Activated CD4-positive, alpha-beta T cell treated with anti-CD3 and anti-CD28 coated beads, Interleukin-2, amount 50 U/mL, for 24 hours (primary cell): ENCODE measurements at regions not wholly inside any gene's neighbourhood (a gene's known extent, or its start where the extent isn't known, plus 50 kb on each side); places are given as distances from the start of the nearest gene placed in this dataset.

Source experiments
- DNase-seq, 2 donors: peaks; one replicate each; pipeline ENCODE4 v3.0.0-alpha.2; 2020; ENCODE audit warnings: low read depth in 1 of 2, low spot score in 1 of 2

DNA sequence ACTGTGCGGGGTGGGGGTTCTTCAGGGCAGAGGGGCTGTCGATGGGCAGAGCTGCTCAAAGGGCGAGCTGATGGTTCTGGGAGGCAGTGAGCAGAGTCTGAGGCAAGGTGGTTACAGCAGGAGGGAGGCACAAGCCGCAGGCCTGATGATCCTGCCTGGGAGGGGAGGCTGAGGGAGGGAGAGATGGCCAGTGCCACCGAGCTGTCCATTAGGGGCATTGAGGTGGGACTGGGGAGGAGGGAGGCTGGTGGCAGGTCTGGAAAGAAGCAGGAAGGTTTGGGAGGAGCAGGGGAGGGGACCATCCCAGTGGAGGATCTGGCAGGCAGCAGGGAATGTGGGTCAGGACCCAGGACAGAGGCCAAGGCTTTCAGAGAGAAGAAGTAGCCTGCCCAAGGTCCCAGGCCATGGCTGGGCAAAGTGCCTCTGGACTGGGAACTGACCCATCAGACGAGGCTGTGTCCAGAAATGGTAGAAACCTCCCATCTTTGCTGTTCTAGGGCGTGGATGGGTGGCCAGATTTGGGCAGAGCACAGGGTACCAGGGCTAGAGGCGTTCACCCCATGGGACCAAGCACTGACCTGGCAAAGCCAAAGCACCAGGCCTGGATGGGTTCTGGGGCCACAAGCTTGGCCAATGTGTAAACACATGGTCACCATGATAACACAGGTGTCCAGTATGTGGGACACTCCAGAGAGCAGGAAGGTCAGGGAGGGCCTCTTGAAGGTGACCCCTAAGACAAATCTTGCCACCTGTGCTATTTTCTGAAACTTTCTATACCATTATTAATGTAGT is 55.5 kb downstream of the INHBB start:
- no peak for DNase-seq

DNA sequence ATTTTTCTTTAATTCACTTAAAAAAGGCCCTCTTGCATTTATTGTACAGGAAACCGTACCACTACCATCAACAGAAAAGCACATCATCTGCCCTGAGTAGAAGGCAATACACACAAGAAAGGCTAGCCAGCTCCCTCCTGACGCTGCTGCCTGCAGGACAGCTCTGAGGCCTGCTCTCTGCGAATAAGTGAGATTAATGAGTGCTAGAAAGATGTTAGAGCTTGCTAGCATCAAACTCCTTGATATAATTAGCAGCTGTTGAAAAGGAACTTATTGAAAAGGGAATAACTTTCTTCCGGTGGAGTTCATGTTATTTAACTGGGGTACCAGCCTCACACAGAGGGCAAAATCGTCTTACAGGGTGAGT is 56.1 kb downstream of the INHBB start:
- DNase-seq, result no peak

DNA sequence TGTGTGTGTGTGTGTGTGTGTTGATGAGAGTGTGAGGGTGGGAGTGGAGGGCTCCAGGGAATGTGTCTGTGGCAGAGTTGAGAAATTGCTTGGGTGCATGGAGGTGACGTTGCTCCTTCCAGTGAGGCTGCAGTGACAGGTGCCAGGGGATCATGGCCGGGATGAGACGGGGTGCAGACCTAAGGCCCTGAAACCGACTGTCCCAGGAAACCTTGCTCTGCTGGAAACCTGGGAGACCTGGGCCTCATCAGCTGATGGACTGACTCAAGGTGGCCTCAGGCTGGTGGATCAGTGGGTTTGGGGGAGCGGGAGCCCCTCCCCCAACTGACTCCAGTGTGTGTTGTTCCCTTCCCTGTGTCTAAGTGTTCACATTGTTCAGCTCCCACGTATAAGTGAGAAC is 56.6 kb downstream of the INHBB start:
- no peak for DNase-seq

DNA sequence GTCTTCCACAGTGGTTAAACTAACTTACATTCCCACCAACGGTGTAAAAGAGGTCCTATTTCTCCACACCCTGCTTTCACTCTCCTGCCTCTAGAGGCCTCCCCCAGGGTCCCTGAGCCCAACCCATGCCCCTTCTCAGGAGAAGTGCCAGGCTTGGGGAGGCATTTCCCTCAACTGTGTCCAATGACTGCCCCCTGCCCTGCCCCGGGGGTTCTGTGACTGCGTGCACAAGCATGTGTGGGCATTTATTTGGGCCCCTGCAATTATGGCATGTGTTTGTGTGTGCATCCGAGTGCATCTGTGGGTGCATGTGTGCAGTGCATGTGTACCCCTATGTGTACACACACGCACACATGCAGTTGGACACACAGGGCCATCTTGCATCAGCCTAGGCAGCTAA is 57.3 kb downstream of the INHBB start:
- DNase-seq, result no peak

DNA sequence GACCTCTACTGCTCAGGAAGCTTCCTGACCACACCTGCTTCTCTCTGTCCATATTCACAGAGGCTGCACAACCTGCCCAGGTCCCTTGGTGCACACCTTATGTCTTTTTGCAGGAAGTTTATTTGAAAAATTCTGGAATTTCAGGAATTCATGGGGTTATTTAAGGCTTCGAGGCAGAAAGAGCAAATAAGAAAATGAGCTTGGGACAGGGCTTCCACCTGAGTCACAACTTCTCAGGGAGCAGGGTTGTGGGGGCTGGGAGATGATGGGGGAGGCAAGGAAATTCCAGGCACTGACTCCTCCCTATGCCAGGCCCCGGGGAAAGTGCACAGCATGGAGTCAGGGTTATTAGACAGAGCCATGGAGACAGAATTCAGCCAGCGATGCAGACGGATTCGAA is 57.7 kb downstream of the INHBB start:
- no peak for DNase-seq

DNA sequence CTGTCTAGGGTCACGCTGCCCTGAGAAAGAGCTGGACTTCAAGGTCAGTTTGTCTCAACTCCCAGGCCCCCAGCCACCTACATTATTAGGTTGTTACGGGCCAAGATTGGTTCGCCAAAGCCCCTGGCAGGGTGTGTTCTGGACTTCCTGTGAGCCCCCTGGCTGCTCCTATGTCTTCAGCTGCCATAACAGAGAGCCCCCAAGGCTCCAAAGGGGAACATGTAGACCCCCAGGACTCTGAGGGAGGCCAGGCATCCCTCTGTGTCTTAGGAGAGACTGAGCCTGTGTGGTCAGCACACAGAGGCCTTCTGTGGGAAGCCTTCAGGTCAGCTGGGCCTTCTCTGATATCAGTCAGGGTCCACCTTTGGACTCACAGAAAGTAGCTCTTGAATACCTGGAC is 58.3 kb downstream of the INHBB start:
- no peak for DNase-seq

DNA sequence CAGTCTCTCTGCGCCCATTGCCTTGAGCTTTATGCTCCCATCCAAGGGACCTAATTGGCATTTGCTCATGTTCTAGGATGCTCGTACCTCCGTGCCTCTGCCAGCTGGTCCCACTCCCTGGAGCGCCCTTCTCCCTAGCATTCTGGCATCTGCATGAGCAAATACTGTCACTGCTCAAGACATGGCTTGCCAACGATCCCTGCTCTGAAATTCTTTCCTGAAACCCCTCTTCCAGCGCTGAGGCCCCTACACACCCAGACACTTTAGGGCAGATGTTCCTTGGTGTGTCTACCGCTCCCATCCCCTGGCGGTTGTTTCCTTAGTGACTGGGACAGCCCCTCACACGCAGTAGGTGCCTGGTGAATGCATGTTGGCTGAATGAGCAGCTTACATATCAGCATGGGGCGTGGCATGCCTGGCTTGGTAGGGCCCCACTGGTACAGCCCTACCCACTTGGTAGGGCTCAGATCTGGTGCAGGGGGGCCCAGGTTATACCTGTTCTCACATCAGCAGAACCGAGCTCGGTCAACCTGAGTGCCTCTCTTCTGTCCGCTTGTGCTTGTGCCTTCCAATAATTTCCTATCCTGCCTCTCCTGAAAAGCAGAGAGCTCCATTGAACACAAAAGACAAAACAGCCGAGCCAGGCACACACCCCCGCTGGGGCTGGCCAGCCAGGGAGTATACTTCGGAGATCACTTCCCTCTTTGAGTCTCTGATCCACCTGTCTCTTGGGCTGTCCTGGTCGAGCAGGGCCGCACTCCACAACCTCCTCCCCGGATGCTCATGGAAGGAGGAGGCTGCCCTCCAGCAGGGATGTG is 59.2 kb downstream of the INHBB start:
- DNase-seq, result no peak

DNA sequence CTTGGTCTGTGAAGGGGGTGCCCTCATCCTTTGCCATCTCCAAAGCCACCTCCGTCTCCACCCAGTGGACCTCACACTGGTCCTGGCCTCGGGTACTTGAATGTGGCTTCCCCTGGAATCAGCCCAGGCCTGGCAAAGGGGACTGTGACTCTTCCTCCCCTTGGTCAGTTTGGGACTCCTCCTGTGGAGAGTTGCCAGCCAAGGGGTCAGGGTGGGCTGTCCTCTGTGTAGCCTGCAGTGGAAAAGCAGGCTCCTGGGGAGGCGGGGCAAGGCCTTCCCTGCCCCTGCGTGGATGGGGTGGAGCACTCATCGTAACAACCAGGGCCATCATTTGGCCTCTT is 59.8 kb downstream of the INHBB start:
- DNase-seq, result no peak

DNA sequence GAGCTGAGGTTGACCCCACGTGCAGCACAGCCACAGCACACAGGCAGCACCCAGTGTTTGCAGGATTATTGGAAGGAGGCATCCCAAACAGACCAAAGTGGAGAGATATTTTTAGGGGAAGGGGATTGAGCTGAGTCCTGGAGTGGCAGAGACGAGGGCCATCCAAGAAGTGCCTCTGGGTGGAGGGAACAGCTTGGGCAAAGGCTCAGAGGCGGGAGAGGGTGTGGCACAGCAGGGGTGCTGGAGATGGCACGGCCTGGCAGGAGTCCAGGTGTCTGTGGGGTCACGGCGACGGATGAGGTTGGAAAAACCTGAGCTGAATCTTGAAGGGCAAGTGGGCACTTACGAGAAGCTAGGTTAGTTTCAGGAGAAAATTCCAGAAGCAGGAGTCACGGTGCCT is 60.6 kb downstream of the INHBB start:
- DNase-seq, result no peak

DNA sequence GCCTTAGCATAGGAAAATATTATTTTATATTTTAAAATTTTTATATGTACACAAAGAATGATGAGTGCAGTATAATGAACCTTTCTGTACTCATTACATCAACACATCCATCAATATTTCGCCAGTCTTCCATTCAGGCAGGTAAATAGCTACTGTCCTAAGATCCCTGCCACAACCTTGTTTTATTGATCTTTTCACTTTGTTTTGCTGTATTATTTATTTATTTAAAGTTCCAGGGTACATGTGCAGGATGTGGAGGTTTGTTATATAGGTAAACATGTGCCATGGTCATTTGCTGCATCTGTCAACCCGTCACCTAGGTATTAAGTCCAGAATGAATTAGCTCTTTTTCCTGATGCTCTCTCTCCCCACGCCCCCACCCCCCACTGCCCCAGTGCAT is 64.6 kb downstream of the INHBB start:
- DNase-seq, result no peak

DNA sequence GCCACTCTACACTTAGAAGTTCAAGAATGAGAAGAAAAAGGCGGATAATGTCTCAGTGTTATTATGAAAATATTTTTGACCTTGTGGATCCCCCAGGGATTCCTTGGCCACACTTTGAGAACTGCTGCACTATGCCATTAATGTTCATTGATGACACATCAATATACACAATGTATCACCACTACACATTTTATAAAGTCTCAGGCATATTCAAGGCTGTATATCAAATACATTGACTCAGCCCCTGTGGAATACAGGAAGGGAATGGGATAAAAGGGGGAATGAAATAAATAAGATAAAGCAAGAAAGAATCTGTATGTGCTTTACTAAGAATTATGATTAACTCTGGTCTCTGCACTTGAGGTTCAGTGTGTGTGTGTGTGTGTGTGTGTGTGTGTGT is 69.1 kb downstream of the INHBB start:
- DNase-seq, result no peak

DNA sequence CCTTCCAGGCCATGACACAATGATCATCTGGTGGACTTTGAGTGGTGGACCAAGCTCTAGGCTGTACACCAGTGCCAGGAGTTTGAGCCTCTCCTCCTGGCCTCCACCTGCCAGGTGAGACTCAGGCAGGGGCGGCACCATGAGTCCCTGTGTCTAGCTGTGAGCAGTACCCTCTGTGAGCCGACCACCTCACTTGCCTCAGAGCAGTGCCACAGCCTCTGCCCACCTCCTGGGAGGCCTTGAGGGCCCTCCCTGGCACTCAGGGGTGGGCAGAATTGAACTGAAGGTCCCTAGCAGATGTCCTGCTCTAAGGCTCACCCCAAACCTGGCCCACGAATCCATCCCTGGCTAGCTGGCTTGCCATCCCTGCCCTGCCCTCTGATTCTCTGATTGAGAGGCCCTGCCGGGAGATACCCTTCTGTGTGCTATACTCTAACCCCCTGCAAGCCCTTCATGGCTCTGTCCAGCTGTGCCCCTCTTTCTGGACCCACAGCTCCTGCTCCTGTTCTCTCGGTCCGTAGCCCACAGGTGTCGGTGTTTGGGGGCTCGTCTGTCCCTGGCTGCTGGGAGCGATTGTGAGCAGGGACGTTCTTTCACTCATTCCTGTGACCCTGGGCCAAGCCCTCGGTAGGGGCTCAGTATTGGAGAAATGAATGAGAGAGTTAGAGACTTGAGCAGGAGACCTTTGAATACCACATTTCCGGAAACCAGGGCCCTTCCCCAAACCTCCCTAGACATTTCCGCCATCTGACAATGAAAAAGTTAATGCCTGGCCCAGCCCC is 70.0 kb downstream of the INHBB start:
- no peak for DNase-seq

DNA sequence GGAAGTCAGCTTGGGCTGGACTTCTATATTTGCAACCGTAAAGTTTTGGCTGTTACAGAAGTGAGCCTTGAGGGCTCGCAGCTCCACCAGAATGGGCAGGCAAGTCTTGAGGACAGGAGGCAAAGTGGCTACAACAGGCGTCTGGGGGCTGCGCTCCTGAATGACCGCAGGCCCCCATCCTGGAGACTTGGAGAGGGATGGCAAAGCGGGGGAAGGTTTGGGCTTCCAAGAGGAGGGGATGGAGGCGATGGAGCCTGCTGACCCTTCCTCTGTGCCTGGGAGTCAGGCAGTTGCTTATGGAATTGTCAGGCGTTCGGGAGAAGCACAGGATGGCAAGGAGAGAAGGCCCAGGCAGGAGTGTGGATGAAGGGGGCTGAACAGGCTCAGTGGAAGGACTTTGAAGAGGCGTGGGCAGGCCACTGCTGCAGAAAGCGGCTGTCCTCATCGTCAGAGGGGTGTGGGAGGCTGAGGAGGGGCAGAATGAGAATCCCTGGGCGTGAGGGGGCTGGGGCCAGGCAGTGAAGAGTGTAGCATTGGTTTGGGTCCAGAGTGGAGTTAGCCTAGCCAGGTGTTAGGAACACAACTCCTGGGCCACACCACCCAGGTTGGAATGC is 72.3 kb downstream of the INHBB start:
- no peak for DNase-seq

DNA sequence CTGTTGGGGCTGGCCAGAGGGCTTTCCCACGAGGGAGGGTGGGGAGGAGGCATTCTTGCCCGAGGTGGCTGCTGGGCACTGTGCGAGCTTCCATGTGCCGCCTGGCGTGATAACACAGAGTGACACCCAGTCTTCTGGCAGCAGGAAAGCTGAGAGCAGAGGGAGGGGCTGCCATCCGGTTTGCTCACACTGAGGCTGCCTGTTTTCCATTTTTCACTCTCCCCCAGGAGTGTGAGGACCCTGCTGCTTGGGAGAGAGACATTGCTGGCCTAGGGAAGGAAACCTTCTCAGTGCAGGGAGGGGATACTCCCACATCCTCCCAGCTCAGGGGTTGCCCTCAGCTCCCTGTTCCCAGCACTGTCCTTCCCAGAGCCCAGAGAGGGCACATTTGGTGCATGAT is 73.1 kb downstream of the INHBB start:
- DNase-seq, result no peak

DNA sequence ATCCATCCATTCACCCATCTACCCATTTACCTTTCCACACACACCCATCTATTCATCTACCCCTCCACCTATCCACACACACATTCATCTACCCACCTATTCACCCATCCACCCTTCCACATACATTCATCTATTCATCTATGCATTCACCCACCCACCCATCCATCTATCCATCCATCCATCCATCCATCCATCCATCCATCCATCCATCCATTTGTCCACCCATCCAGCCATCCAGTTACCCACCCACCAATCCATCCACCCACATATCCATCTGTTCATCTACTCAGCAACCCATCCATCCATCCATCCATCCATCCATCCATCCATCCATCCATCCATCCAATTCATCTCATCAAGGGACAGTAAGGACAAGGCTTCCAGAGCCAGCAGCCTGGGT is 74.0 kb downstream of the INHBB start:
- DNase-seq, result no peak

DNA sequence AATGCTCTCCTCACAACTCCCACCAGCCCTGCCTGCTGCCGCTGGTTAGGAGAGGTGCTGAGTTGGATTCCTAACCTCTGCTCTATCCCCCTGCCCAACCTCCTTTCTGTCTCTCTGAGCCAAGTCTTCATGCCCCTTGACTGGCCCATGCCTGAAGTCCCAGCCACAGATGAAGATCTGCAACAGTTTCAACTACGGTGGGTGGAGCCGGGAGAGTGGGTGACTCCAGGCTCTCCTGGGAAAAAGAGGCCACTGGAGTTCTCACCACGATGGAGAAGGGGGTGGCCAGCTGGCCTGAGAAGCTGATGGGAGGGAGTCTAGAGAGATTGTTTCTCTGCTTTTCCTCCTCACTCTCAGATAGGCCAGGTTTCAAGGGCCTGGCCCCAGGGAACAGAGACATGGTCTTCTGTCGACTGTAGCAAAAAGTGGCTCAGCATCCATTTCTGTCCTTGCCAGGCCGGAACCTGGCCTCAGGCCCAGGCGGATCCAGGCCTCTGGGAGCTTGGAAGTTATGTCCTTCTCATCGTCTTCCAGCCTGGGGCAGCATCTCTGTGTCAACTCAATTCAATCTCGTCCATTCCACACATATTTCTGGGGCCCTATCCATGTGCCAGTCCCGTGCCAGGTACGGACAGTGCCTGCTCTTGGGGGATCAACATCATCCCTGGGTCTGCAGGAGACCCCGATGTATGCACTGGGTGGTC is 75.3 kb downstream of the INHBB start:
- no peak for DNase-seq

DNA sequence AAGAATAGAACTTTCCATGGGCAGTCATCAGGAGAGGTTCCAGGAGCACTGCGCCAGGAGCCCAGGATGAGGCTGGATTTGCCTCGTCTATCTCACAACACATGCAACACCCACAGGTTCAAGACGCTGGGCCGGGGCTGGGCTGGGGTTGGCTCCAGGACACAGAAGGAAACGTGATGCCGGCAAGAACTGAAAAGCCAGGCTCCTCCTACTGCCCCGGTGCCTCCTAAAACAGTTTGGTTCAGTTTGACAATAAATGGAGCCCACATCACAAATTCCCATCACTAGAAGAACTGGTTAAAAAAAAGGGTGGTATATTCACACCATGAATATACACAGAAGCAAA is 75.9 kb downstream of the INHBB start:
- no peak for DNase-seq

DNA sequence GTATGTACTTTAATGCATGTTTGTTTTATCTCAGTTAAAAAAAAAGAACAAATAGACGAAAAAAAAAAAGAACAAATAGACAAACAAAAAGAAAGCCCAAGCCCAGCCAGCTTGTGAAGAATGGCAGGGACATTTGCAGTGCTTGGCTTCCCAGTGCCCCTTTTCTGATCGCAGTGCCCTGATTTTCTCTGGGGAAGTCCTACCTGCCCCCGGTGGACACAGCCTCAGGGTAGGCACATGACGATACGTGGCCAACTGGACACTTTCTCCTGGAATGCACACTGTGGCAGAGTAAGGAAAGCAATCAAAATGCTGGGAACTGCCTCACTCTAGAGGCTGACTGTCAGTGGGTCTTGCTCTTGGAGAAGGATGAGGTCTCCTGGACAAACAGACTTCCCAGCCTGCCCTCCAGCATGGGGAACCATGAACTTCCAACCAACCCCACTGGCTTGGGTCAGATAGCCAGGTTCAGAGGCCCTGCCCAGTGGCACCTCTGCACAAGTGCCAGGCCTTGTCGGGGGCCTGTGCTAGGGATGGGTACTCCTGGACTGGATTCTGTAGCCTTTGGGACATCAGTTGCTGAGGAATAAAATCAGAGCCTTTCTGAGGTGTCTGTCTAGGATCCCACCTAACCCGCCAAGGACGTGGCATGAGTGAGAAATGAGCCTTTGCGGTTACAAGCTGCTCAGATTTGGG is 76.7 kb downstream of the INHBB start:
- DNase-seq, result no peak

DNA sequence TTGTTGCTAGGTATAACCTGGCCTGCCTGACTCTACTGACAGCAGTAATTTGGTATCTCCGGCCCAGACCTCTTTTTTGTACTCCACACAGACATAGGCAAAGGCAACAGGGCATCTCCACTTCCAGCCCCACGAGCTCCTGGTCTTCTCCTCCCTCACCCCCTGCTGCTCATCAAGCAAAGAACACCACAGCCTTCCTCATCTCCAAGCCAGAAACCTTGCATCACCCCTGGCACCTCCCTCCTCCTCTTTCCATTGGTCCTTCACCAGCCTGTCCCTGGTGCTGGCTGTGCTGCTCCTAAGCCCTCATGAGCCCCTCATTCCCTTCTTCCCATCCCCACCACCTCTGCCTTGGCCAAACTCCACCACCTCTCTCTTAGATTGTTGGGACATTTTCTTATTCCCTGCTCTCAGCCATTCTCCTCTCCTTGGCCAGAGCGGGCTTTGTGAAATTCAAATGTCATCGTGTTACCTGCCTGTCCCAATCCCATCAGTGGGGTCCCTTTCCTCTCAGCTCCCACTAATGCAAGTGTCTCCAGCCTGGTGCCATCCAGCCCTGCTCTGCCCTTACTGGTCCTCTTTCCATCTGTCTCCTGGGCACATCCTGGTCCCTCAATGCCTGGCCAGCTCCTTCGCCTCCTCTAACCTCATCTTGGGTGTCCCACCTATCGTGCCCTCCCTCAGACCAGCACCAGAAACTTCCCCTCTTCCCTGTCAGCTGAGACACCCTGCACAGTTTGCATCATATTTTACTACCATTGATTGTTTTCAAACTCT is 77.4 kb downstream of the INHBB start:
- no peak for DNase-seq

DNA sequence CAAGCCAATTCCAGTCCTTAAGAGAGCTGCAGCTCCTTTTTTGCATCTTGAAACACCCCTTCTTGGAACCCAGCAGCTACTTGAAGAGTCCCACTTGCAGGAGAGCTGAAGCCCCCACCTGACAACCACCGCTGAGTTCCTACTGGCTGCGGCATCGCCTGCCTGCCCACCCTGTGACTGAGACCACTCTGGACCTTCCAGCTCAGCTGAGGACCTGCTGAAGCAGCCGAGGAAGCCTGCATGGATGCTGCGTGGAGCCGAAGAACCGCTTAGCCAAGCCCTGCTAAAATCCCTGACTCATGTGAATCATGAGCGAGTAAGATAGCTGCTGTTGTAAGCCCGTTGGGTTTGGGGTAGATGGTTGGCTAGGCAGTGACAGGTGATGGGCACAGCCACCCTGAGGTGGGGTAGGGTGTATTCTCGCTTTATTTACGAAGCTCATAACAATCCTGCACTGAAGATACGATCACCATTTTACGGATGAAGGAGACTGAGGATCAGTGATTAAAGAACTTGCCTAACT is 78.4 kb downstream of the INHBB start:
- no peak for DNase-seq
